Loucy (cell line): ENCODE measurements at regions not wholly inside any gene's neighbourhood (a gene's known extent, or its start where the extent isn't known, plus 50 kb on each side); places are given as distances from the start of the nearest gene placed in this dataset.

Experiments used
- CTCF ChIP-seq: fragments of 200-600 bp; sonication (generic); conservative IDR thresholded peaks from 2 replicates; pipeline ENCODE4 v1.5.1; 2014; ENCODE audit warnings: mild to moderate bottlenecking, antibody characterized with exemption, low read length
- EZH2phosphoT487 ChIP-seq: fragments of 200-600 bp; IDR thresholded peaks from 2 replicates; pipeline ENCODE4 v1.6.1; 2018; ENCODE audit warnings: antibody characterized with exemption, mild to moderate bottlenecking, moderate library complexity, borderline replicate concordance

GRCh38 chr5:104785097-104785496 lies 1222.5 kb upstream of the NUDT12 start:
- TF ChIP-seq CTCF, result no peak
- TF ChIP-seq EZH2phosphoT487, result no peak
